Panc1 (cell line): ENCODE measurements at regions not wholly inside any gene's neighbourhood (a gene's known extent, or its start where the extent isn't known, plus 50 kb on each side); places are given as distances from the start of the nearest gene placed in this dataset.

Experiments used
- ATAC-seq: fragments of 200-7000 bp; cut with Tn5 transposase; 2 replicates; pipeline ENCODE4 v1.9.1; 2020; ENCODE audit warnings: mild to moderate bottlenecking, moderate library complexity
- BruUV-seq: library from RNA; stranded (reverse); fragments of 400-500 nt; replicated peaks from 2 replicates; lab custom pipeline; 2021; lab: Mats Ljungman, UMichigan
- CTCF ChIA-PET: fragments of 300-600 bp; sonication (Branson Sonifier 250); formaldehyde crosslinking; loops from one replicate; lab custom pipeline; 2022; ENCODE audit warnings: antibody characterized with exemption; lab: Charles Lee
- POLR2A ChIA-PET: fragments of 300-600 bp; sonication (Branson Sonifier 250); formaldehyde crosslinking; loops from one replicate; lab custom pipeline; 2022; ENCODE audit warnings: antibody characterized with exemption; lab: Charles Lee
- DNase-seq: peaks from one replicate; pipeline ENCODE4 v3.0.0-alpha.2; 2010; ENCODE audit warnings: low read depth, low spot score
- H3K27ac ChIP-seq: 2 replicates; pipeline ENCODE4 v1.5.1; 2011; ENCODE audit warnings: mild to moderate bottlenecking, low read length, inconsistent platforms
- H3K27me3 ChIP-seq: fragments of 200-500 bp; sonication (Bioruptor generic); 2 replicates; pipeline ENCODE4 v1.6.0; 2014; ENCODE audit warnings: low read length, inconsistent platforms; ENCODE audit not compliant: control insufficient read depth, insufficient read depth
- H3K36me3 ChIP-seq: fragments of 200-500 bp; sonication (Bioruptor generic); 2 replicates; pipeline ENCODE4 v1.5.1; 2014; ENCODE audit warnings: inconsistent platforms, mild to moderate bottlenecking, low read length, moderate library complexity; ENCODE audit not compliant: control insufficient read depth, insufficient read depth
- H3K4me1 ChIP-seq: 2 replicates; pipeline ENCODE4 v1.5.1; 2011; ENCODE audit warnings: inconsistent platforms, mild to moderate bottlenecking, low read length, moderate library complexity; ENCODE audit not compliant: control insufficient read depth, insufficient read depth
- H3K4me3 ChIP-seq, 2 experiments: 2 replicates each; pipeline ENCODE4 v1.5.1; 2011 to 2012; ENCODE audit warnings: low read depth in 2 of 2, low read length in 2 of 2, mild to moderate bottlenecking in 2 of 2, inconsistent platforms in 1 of 2, moderate library complexity in 1 of 2
- H3K9me3 ChIP-seq: fragments of 200-500 bp; sonication (Bioruptor generic); 2 replicates; pipeline ENCODE4 v1.5.1; 2014; ENCODE audit warnings: low read depth, mild to moderate bottlenecking, inconsistent platforms, low read length, moderate library complexity; ENCODE audit not compliant: control insufficient read depth, insufficient read depth
- POLR2AphosphoS5 ChIP-seq: IDR thresholded peaks from 2 replicates; pipeline ENCODE4 v1.6.1; 2012; ENCODE audit warnings: mild to moderate bottlenecking, low read depth, low read length, moderate library complexity
- REST ChIP-seq, 2 experiments: IDR thresholded peaks; 2 replicates each; pipeline ENCODE4 v1.6.1; 2011 to 2012; ENCODE audit warnings: low read depth in 2 of 2, control low read depth in 1 of 2, low read length in 1 of 2, mild to moderate bottlenecking in 1 of 2, moderate library complexity in 1 of 2; ENCODE audit not compliant: insufficient read depth in 1 of 2
- SIN3A ChIP-seq: IDR thresholded peaks from 2 replicates; pipeline ENCODE4 v1.6.1; 2012; ENCODE audit warnings: low read depth, mild to moderate bottlenecking, low read length, moderate library complexity, borderline replicate concordance; ENCODE audit not compliant: insufficient read depth
- TCF7L2 ChIP-seq: IDR thresholded peaks from 2 replicates; pipeline ENCODE4 v1.6.1; 2011; ENCODE audit warnings: mild to moderate bottlenecking, low read depth, low read length, inconsistent platforms
- in situ Hi-C: cut with HindIII; loops from 2 replicates; pipeline ENCODE4 v1.10.0; 2016; ENCODE audit warnings: low sequenced_read_pairs, low pct_unique_long_range_greater_than_20kb
- intact Hi-C: fragments of 100-400 bp; cut with micrococcal nuclease; formaldehyde crosslinking; loops from one replicate; pipeline ENCODE4 v1.10.0; 2022; ENCODE audit not compliant: unreplicated experiment
- TF ChIP-seq, protein P1 (sequence below): fragments of 450-650 bp; IDR thresholded peaks from 2 replicates; pipeline ENCODE4 v1.5.1; 2017; ENCODE audit warnings: mild to moderate bottlenecking

- no TSS peak for BruUV-seq
- DNase-seq (no peak), ATAC-seq (no peak)
- H3K36me3 ChIP-seq: no peaks in the 10 kb centered on the region
- in situ Hi-C loops: no loop called here
- no peak overlapping the region for H3K27ac ChIP-seq
- POLR2A ChIA-PET: no interaction called here
- H3K4me3 ChIP-seq: no peak overlapping the region
- TF ChIP-seq, protein P1, sequence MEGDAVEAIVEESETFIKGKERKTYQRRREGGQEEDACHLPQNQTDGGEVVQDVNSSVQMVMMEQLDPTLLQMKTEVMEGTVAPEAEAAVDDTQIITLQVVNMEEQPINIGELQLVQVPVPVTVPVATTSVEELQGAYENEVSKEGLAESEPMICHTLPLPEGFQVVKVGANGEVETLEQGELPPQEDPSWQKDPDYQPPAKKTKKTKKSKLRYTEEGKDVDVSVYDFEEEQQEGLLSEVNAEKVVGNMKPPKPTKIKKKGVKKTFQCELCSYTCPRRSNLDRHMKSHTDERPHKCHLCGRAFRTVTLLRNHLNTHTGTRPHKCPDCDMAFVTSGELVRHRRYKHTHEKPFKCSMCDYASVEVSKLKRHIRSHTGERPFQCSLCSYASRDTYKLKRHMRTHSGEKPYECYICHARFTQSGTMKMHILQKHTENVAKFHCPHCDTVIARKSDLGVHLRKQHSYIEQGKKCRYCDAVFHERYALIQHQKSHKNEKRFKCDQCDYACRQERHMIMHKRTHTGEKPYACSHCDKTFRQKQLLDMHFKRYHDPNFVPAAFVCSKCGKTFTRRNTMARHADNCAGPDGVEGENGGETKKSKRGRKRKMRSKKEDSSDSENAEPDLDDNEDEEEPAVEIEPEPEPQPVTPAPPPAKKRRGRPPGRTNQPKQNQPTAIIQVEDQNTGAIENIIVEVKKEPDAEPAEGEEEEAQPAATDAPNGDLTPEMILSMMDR: no peak
- TF ChIP-seq SIN3A (no peak), TCF7L2 (no peak), REST (IDR thresholded peaks at IDR 0.05; ENCODE audit: insufficient read depth in 1 of 2, low read depth in 2 of 2, low read length in 1 of 2) (no peak), POLR2AphosphoS5 (no peak)
- H3K27me3 ChIP-seq: no peaks in the 10 kb centered on the region
- intact Hi-C loops: loop anchor here (2.0 kb wide), 1 partner anchor 117 kb away; no protein-coding TSS in a partner anchor
- CTCF ChIA-PET: no interaction called here
- H3K9me3 ChIP-seq: no peaks in the 10 kb centered on the region
- no peaks in the 10 kb centered on the region for H3K4me1 ChIP-seq
These were observed 210.7 kb downstream of the PDGFRA start for GRCh38 chr4:54439831-54440243.

DNA sequence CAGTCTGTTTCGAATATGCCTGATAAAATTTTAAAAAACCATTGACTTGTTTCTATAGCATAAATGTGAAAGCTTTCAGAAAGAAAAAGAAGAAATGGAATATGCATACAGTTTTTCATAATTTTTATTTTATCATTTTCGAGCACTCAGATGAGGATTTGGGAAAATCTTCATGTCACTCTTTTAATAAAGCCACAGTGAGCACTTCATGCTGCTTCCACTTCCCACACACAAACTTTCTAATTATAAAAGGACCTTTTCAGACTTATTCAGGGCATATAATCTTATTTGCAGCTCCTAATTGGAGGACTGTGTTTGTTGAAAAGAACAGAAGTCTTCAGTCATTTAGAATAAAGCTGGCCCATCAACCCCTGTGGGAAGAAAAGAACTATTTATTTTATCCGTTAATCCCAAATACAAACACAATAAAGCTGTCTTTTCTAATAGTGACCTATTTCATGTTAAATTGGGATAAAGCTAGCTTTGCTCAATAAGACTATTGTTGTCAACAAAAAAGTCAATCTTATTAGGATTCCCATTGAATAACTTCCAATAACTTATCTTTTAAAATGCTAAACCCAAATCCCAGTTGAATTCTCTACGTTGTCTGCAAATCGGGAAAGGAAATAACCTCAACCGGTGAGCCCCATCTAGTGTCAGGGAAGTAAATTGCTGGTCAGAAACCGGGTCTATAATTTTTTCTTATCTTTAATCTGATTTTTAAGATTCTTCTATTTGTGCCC lies 211.5 kb downstream of the PDGFRA start:
- H3K4me1 ChIP-seq: no peaks in the 10 kb centered on the region
- POLR2A ChIA-PET: no interaction called here
- ATAC-seq: no peak
- DNase-seq: no peak
- no TSS peak for BruUV-seq
- in situ Hi-C loops: no loop called here
- H3K27ac ChIP-seq: no peak overlapping the region
- no peaks in the 10 kb centered on the region for H3K27me3 ChIP-seq
- no peak overlapping the region for H3K4me3 ChIP-seq
- CTCF ChIA-PET: no interaction called here
- no peaks in the 10 kb centered on the region for H3K9me3 ChIP-seq
- intact Hi-C loops: loop anchor here (2.0 kb wide), 1 partner anchor 118 kb away; no protein-coding TSS in a partner anchor
- no peaks in the 10 kb centered on the region for H3K36me3 ChIP-seq
- TF ChIP-seq, protein P1: peak; percentile 58; the same call in 1 of the 2 replicates
- no peak for TF ChIP-seq POLR2AphosphoS5
